ENCODE measurements at regions not wholly inside any gene's neighbourhood (a gene's known extent, or its start where the extent isn't known, plus 50 kb on each side); places are given as distances from the start of the nearest gene placed in this dataset.
A peak's percentile ranks its signal among the peaks of the same experiment; 100 is the strongest.

- no peak for DNase-seq
Observed at GRCh38 chr2:181356526-181357130, 100.6 kb upstream of the ITGA4 start.

- DNase-seq: no peak
Observed at GRCh38 chr2:181357979-181358378, 99.2 kb upstream of the ITGA4 start.

- DNase-seq: no peak
Observed at GRCh38 chr2:181362561-181362960, 94.6 kb upstream of the ITGA4 start.

- no peak for DNase-seq
Observed at GRCh38 chr2:181363164-181363563, 94.0 kb upstream of the ITGA4 start.

GRCh38 chr2:181364492-181365170, 92.6 kb upstream of the ITGA4 start:
- DNase-seq: no peak

GRCh38 chr2:181366675-181367175, 90.5 kb upstream of the ITGA4 start:
- DNase-seq: no peak

GRCh38 chr2:181367411-181367810, 89.8 kb upstream of the ITGA4 start:
- DNase-seq: no peak

- DNase-seq: peak; percentile 52
Observed at GRCh38 chr2:181367906-181368435, 89.2 kb upstream of the ITGA4 start.

- no peak for DNase-seq
Observed at GRCh38 chr2:181370126-181370525, 87.1 kb upstream of the ITGA4 start.

- DNase-seq: no peak
Observed at GRCh38 chr2:181371195-181371594, 86.0 kb upstream of the ITGA4 start.

GRCh38 chr2:181371782-181372645, 85.2 kb upstream of the ITGA4 start:
- peak; percentile 79 for DNase-seq

GRCh38 chr2:181372646-181373040, 84.5 kb upstream of the ITGA4 start:
- DNase-seq: no peak

GRCh38 chr2:181374781-181375675, 82.2 kb upstream of the ITGA4 start:
- peak; percentile 23 for DNase-seq

- DNase-seq: no peak
Observed at GRCh38 chr2:181376442-181376841, 80.7 kb upstream of the ITGA4 start.

- DNase-seq: no peak
Observed at GRCh38 chr2:181376999-181377398, 80.2 kb upstream of the ITGA4 start.

- DNase-seq: no peak
Observed at GRCh38 chr2:181378491-181378890, 78.7 kb upstream of the ITGA4 start.

GRCh38 chr2:181380581-181380980, 76.6 kb upstream of the ITGA4 start:
- DNase-seq: no peak

GRCh38 chr2:181384923-181385322, 72.3 kb upstream of the ITGA4 start:
- DNase-seq: no peak

- peak; percentile 28 for DNase-seq
Observed at GRCh38 chr2:181389524-181389923, 67.7 kb upstream of the ITGA4 start.

GRCh38 chr2:181393472-181393871, 63.7 kb upstream of the ITGA4 start:
- peak; percentile 73 for DNase-seq

GRCh38 chr2:181394741-181395437, 62.3 kb upstream of the ITGA4 start:
- no peak for DNase-seq

- no peak for DNase-seq
Observed at GRCh38 chr2:181395851-181396250, 61.3 kb upstream of the ITGA4 start.

Measured in HCEC 1CT (cell line).